DMS79 (cell line): ENCODE measurements at regions not wholly inside any gene's neighbourhood (a gene's known extent, or its start where the extent isn't known, plus 50 kb on each side); places are given as distances from the start of the nearest gene placed in this dataset.
A peak's percentile ranks its signal among the peaks of the same experiment; 100 is the strongest.
"Not testable (repeated sequence)": the region's sequence is repeated elsewhere in the genome, so short reads cannot be mapped to it uniquely, and the experiment has no call there.

ENCODE experiments used
- DNase-seq: peaks from one replicate; lab custom pipeline; 2025; lab: John Stamatoyannopoulos, UW

DNA sequence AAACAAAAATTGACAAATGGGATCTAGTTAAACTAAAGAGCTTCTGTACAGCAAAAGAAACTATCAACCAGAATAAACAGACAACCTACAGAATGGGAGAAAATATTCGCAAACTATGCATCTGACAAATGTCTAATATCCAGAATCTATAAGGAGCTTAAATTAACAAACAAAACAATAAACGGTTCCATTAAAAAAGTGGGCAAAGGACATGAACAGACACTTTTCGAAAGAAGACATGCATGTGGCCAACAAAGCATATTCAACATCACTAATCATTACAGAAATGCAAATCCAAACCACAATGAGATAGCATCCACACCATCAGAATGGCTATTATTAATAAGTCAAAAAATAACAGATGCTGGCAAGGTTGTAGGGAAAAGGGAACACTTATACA is 50.5 kb upstream of the MED13L start:
- DNase-seq: not testable (repeated sequence)

DNA sequence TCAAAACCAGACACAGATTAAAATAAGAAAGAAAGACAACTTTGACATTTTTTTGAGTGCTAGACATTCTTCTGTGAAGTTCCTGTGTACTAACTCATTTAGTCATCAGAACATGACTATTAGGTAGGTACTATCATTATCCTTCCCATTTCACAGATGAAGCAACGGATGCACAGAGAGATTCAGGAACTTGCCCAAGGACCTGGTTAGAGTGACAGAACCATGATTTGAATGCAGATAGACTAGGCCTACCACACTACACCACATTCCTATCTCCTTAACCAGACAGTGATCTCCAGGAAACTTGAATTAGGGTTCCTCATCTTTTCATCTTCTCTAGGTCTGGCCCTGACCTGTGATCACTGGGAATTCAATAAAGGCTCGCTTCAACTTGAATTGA is 54.4 kb upstream of the MED13L start:
- DNase-seq: no peak

DNA sequence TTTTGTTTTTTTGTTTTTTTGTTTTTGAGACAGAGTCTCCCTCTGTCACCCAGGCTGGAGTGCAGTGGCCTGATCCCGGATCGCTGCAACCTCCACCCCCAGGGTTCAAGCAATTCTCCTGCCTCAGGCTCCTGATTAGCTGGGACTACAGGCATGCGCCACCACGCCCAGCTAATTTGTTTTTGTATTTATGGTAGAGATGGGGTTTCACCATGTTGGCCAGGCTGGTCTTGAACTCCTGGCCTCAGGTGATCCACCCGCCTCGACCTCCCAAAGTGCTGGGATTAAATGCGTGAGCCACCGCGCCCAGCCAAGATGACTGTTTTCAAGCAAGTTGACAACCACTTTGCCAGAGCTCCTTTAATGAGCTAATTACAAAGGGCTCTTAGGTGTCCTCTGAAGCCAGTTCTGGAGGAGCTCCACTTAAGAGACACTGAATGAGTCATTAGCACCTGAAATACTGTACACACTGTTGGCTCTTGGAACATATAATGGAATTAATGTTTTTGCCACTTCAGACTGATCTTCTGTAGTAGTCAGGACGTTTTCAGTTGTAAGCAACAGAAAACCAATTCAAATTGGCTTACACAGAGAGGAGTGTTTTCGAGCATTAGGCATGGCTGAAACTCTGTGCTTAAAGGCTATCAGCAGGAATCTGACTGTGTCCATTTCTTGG is 55.4 kb upstream of the MED13L start:
- peak; percentile 59 for DNase-seq

DNA sequence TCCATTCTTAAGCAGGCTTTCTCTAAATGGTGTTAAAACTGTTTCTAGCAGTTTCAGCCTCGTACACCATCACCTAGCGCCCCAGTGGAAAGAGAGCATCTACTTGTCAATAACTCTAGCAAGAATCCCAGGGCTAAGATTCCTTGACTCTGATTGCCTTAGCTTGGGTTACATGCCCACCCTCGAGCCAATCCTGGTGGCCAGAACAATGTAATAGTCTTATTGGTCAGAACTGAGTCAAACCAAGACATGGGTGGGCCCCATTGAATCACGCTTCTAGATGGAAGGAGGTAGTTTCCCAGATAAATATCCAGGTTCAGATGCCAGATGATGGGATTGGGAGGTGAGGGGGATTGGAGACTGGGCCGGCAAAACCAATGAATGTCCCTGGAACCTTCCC is 55.9 kb upstream of the MED13L start:
- no peak for DNase-seq

DNA sequence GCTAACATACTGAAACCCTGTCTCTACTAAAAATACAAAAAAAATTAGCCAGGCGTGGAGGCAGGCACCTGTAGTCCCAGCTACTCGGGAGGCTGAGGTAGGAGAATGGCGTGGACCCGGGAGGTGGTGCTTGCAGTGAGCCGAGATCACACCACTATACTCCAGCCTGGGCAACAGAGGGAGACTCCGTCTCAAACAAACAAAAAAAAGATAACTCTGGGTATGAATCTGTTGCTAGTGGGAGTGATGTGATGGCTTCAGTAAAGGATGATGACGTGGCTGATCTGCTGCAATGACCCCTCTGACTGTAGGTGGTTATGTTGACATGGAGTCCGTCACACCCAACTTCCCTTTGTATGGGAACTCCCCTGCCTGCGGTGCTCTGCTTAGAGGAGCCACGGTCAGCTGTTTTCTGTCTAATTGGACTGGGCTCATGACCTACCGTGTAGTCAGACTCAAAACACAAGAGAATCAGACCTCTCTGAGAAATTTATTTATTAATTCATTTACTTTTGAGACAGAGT is 59.1 kb upstream of the MED13L start:
- DNase-seq: no peak

DNA sequence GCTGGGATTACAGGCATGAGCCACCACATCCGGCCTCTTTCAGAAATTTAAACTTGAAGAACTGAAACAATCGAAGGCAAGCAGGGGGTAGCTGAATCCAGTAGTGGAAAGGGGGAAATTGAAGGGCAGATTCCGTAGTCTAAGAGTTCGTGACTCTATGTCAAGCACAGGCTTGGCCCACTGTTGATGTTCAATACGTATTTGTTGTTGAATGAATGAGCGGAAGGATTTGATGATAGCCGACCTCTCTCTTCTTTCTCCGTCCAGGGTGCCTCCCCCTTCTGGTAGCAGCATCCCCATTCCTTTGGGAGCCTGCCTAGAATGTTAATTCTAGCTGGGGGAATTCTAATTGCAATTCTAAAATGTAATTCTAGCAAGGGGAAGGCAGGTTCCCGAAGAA is 59.8 kb upstream of the MED13L start:
- no peak for DNase-seq

DNA sequence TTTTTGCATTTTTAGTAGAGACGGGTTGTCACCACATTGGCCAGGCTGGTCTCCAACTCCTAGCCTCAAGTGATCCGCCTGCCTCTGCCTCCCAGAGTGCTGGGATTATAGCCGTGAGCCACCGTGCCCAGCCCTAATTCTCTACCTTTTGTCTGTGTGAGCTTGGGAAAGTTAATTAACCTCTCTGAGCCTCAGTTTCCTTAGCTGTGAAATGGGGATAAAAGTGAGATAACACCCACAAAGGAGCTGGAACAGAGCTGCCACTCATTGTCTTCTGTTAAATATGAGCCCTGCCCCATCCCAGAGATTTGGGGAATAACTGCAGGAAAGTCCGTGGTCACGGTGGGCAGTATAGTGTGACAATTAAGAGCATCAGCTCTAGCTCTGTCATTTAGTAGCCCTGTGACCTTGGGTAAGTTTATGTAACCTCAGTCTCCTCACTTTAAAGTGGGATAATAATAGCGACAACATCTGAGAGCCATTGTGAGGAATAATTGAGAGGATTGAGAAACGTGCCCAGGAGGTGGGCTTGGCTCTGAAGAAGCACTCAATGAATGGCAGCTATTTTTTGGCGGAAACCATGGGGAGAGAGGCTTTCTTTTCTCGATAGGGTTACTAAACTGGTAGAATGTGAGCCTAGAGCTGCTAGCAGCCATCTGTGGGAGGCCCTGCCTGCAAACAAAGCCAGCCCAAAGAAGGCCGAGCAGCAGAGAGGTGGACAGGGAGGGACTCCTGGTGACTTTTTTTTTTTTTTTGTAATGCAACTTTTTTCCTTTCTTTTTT is 60.8 kb upstream of the MED13L start:
- no peak for DNase-seq

DNA sequence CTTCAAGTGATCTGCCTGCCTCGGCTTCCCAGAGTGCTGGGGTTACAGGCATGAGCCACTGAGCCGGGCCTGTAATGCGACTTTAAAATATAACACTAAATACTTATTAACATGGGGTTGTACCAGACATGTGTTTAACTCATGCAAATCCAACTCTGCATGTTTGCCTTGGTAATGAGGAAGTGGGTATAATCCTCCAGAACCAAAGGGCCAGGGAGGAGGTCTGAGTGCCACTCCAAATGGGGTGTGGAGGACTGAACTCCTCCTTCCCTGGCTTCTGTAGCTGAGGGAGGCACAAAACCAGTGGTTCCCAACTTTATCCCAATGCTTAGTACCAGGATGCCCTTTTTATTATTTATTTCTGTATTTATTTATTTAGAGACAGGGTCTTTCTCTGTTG is 61.6 kb upstream of the MED13L start:
- DNase-seq: no peak

DNA sequence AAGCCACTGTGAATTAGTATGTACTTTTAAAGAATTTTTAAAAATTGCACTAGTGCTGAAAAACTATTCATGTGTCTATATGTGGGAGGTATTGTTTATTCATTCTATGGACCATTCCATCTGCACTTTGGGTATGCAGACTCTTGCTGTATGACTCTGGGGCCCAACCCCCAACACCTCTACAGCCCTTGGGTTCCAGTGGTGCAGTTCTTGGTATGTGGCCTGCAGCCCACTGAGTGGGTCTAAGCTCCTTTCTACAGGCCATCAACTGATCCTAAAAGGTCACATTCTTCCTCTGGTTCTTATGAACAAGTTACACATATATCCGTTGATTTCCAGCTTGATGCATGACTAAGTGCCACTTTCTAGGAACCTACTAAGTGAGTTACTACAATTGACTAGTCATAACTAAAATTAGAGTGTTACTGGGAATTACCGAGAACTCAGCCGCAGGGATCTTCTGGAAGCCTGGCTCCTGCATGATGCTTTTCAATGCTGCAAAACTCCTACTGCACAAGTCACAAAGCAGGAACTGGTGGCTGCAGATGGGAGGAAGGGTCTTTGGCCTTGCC is 62.4 kb upstream of the MED13L start:
- DNase-seq: no peak

DNA sequence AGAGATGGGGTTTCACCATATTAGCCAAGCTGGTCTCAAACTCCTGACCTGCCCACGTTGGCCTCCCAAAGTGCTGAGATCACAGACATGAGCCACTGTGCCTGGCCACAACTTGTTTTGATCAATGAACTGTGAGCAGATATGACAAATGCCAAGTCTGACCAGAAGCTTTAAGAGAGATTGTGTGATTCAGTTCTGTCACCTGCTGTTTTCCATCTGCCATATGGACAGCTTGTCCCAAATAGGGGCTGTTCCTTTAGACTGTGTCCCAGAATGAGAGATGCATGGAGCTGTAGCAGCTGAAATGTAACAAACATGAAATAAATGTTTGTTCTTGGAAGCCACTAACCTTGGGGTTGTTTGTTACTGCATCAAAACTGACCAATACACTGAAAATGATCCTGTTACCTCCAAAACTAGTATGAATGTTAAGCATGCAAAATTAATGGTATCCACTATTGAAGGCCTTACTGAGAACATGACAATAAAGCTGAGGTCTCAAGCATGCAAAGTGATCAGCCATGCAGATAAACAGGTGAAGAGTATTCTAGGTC is 65.9 kb upstream of the MED13L start:
- DNase-seq: no peak

DNA sequence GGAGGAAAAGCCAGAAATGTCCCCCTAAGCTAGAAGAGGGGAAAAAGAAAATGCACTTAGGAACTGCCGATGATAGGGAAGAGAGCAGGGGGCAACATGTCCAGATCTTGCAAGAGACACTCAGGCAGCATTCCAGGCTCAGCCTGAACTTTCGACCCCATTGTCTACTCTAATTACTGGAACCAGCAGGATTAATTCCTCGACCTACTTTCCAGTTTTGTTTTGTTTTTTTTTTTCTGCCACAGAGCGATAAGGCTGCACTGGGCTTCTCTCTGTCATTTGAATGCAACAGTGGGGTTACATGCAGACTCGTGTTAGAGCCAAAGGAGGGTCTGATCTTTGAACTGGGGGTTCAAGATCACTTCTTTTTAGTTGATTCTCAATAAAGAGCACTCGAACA is 68.7 kb upstream of the MED13L start:
- DNase-seq: no peak

DNA sequence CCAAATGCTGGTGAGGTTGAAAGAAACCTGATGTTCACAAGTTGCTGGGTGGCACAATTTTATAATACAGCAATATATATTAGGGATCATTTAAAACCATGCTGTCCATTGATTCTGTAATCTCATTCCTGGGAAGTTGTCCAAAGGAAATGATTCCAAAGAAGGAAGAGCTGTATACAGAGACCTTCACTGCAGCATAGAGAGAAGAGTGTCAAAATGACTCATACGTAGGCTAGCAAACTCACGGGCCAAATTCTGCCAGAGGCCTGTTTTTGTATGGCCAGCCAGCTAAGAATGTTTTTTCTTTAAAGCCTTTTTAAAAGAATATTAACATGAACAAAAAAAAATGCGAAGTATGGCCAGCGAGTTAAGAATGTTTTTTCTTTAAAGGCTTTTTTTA is 69.2 kb upstream of the MED13L start:
- no peak for DNase-seq

DNA sequence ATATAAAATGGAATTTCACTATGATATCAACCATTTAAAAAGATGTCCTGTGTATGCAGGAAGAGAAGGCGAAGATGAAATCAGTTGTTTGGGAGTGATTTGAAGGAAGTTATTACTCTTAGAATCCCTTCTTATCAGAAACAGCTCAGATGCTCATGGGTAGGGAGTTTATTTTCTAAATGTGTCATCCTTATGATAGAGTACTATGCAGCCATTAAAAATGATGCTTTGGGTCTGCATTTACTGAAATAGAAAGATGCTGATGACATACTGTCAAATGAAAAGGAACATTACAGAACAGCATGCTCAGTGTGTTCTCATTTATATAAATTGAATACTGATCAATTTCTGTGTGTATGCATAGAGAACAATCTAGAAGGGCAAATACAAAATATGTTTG is 69.8 kb upstream of the MED13L start:
- DNase-seq: no peak

DNA sequence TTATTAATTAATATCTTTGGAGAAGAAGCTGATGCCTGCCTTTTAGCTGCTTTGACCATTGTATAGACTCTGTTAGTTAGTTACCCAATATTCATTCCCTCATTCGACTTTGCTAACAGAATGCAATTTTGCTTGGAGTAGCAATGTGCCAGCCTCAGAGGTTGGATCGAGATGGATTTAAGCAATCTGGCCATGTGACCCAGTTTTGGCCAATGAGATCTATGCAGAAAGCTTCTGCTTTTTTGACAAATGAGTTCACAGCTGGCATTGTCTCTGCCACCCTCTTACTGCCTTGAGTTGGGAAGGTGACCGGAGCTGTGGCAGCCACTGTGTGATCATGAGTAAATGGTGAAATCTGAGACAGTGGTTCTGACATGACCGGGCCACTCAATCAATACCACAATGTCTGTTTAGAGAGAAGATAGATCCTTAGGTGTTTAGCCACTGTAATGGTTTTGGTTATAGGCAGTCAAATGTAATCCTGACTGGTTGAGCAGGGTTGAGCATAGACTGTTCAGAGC is 74.9 kb upstream of the MED13L start:
- no peak for DNase-seq

DNA sequence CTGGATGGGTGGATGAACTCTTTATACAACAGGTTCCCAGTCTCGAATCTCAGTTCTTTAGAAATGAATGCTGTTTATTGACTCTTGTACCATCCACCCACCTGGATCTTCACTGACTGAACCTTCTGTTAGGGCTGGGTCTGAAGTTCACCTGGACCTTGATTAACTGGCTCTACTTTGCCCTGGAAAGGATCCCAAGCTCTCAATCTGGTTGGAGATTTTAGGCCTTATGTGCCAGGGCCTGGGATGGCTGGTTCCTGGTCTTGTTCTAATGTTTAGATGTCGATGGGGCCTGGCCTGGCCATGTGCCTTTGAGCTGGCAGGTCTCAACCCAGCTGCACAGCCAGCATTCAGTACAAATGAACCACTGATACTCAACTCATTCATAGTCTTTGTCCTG is 76.5 kb upstream of the MED13L start:
- DNase-seq: no peak

DNA sequence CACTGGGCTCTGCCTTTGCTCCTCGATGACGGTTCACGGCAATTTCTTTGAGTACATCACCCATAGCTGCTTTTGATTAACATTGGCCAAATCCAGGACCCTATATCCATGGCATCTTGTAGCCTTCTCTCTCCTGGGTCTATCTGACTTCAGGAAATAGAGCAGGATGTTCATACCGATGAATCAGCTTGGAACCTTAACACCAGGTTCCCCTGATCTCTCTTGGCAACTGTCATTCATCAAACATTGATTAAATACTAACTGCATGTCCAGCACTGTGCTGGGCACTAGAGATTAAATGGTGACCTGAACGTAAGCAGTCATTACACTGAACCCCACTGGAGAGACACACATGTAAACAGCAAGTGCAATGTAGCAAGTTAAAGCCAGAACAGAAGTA is 77.0 kb upstream of the MED13L start:
- no peak for DNase-seq

DNA sequence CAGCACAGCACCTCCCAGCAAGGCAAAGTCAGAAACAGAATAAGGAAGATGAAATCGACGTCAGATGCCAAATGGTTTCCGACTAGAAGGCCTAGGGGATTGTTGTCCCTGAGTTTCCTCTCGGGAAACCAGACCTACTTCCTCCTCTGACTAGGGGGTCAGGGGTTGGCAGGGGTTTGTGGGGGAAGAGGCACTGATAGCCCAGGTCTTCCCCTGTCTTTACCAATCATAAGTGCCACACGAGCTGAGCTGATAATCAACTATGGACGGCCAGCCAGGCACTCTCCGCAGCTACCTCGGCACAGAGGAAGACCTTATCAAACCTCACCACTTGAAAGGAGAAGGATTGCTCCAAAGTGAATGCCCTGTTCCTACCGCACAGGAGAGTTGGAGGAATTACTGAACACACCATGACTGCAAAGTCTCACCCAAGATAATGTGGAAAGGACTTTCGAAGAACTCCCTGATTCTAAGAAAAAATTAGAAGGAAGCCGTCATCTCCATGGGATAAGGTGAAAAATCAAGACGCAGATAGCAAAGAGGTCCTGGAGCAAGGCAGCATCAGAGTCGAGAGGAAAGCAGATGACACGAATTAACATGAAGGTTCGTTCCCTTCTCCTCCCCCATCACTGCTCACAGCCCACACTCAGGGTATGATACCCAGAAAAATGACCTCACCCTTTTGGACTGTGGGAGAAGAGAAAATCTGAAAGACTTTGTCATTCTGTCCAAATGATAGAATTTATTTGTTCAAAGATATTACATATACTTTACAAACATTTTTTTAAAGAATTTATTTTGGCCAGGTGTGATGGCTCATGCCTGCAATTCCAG is 77.7 kb upstream of the MED13L start:
- no peak for DNase-seq

DNA sequence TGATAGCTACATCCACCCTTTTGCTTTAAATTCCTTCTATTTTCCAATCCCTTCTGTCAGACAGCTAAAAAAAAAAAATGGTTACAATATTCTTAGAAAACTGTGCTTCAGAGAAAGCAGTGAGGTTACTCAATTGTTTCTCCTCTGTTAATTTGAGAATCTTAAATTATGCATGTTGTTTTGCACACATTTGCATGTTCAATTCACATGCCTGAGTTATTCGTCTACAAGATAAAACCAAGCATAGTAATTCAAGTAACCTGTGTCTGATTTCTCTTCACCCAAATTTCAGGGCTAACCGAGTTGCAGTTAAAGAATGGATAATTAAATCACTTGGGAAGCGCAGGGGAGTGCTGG is 81.0 kb upstream of the MED13L start:
- DNase-seq: no peak

DNA sequence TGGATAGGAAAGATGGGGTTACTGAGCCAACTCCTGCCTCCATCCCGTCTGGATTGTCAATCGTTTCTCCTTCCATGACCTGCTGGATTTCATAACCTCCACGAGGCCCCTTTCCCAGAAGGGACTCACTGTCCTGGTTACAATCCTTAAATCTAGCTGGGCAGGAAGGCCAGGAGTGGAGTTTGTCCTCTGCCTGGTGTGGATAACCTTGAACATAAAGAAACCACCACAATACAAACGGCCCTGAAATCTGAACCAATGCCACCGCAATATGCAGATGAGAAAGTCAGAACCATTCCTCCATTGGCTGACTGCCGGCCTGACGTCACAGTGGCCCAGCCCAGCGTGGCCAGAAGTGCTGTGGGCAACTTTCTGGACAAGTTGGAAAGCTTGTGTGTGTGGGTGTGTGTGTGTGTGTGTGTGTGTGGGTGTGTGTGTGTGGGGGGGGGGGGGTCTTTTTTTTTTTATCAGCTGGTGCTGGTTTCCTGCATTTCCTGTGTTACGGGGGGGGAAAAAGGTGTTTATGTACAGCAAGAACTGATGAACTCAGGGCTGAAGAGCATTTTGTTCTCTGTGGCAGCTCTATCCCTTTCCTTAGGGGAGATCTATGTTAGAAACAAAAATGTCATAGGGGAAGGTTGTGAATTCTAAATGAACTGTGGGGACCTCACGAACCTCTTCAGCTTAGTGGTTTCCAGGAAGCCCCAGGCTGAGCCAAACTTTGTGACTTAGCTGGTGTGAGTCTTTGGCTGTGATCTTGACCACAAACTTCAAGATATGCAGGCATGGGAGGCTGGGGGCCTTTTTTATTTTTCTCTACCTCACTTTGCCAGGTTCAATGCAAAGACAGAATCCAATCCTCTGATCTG is 81.6 kb upstream of the MED13L start:
- no peak for DNase-seq

DNA sequence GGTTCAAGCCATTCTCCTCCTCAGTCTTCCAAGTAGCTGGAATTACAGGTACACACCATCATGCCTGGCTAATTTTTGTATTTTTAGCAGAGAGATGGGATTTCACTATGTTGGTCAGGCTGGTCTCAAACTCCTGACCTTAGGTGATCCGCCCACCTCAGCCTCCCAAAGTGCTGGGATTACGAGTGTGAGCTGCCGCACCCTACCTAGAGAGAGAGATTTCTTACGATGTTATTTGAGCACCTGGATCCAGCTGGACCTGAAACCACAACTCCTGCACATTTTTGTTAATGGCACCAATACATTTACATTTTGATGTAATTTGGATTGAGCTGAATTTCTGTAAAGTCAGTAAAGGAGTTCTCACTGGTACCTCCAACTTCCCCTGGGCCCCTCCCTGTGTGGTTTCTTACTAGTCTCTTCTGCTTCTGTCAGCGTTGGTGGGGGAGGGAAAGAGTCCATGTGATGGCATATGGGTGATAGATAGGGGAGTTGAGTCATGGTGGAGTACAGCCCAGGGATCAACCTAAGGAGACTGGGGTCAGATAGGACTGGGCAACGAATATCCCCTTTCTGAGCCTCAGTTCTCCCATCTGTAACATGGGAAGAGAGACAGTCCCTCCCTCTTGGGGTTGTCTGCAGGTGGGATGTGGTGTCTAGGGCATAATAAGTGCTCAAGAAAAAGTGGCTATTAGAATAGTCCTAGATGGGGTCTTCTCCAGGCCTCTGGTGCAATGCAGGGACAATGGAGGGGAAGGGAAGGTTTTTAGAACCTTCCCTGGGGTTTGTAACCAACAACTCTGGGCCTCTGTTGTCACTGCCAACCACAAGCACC is 83.3 kb upstream of the MED13L start:
- DNase-seq: no peak
